ENCODE measurements at regions not wholly inside any gene's neighbourhood (a gene's known extent, or its start where the extent isn't known, plus 50 kb on each side); places are given as distances from the start of the nearest gene placed in this dataset.

DNA sequence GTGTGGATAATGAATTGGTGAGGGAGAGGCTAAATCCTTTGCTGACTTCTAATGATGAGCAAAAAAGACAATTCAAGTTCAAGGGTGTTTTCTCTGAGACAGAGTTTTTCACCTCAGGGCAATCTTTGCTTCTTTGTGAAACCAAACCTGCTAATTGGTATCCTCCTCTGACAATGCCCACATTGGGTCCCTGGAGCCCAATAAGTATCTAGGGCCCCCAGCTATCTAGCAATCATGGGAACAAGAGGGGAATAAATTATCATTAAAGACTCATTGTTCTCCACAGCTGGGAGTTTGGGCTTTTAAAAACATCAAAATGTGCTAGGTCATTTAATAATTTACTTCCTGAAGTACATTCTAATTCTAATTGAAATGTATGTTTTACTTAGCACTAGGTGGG lies 227.3 kb downstream of the TMEM167A start:
- BruUV-seq (replicated peaks): no TSS peak
- ATAC-seq: no peak
- Histone ChIP-seq H3K27ac (ENCODE audit: control insufficient read depth, insufficient read depth) (no peak overlapping the region), H3K4me3 (no peak overlapping the region), H3K79me2 (ENCODE audit: control insufficient read depth, insufficient read depth, low read length) (no peaks in the 10 kb centered on the region), H3K9me3 (replicated peaks; ENCODE audit: control insufficient read depth, insufficient read depth, low read length) (no peaks in the 10 kb centered on the region), H3K27me3 (replicated peaks in 1 of 2; ENCODE audit: control insufficient read depth in 2 of 2, insufficient read depth in 2 of 2, low read length in 1 of 2) (no peaks in the 10 kb centered on the region), H2AFZ (ENCODE audit: control insufficient read depth, low read depth, low read length) (no peak overlapping the region), H3K4me2 (ENCODE audit: control insufficient read depth, insufficient read depth) (no peak overlapping the region), H3K9ac (ENCODE audit: control insufficient read depth, insufficient read depth, low read length) (no peak overlapping the region), H4K20me1 (ENCODE audit: control insufficient read depth, insufficient read depth) (no peaks in the 10 kb centered on the region), H3K4me1 (ENCODE audit: control insufficient read depth, insufficient read depth, low read length) (no peaks in the 10 kb centered on the region), H3K36me3 (ENCODE audit: control insufficient read depth in 2 of 2, insufficient read depth in 2 of 2, low read length in 1 of 2) (no peaks in the 10 kb centered on the region)
- in situ Hi-C loops (cut with MboI): no loop called here
- no peak for FAIRE-seq
- SMC1A ChIA-PET (ENCODE audit: uncharacterized antibody, unreplicated experiment): no interaction called here
- intact Hi-C loops (cut with micrococcal nuclease; ENCODE audit: unreplicated experiment): no loop called here
- POLR2A ChIA-PET: no interaction called here
- TF ChIP-seq MEF2B (IDR thresholded peaks at IDR 0.05; ENCODE audit: partially characterized antibody, poor library complexity, severe bottlenecking) (peak; percentile 63), RELA (IDR thresholded peaks at IDR 0.05; ENCODE audit: borderline replicate concordance, partially characterized antibody) (no peak)
- CTCF ChIA-PET: no interaction called here
- no peak for DNase-seq (ENCODE audit: low read depth, low spot score)
- RAD21 ChIA-PET (ENCODE audit: unreplicated experiment): no interaction called here

DNA sequence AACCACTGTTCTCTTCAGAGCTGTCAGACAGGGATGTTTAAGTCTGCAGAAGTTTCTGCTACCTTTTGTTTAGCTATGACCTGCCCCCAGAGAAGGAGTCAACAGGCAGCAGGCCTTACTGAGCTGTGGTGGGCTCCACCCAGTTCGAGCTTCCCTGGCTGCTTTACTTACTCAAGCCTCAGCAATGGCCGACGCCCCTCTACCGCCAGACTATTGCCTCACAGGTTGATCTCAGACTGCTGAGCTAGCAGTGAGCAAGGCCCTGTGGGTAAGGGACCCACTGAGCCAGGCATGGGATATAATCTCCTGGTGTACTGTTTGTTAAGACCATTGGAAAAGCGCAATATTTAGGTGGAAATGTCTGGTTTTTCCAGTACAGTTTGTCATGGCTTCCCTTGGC lies 229.6 kb downstream of the TMEM167A start:
- Histone ChIP-seq H3K4me1 (ENCODE audit: control insufficient read depth, insufficient read depth, low read length) (no peaks in the 10 kb centered on the region), H2AFZ (ENCODE audit: control insufficient read depth, low read depth, low read length) (no peak overlapping the region), H3K4me3 (no peak overlapping the region), H3K27me3 (replicated peaks in 1 of 2; ENCODE audit: control insufficient read depth in 2 of 2, insufficient read depth in 2 of 2, low read length in 1 of 2) (no peaks in the 10 kb centered on the region), H3K36me3 (ENCODE audit: control insufficient read depth in 2 of 2, insufficient read depth in 2 of 2, low read length in 1 of 2) (no peaks in the 10 kb centered on the region), H4K20me1 (ENCODE audit: control insufficient read depth, insufficient read depth) (no peaks in the 10 kb centered on the region), H3K27ac (ENCODE audit: control insufficient read depth, insufficient read depth) (no peak overlapping the region), H3K4me2 (ENCODE audit: control insufficient read depth, insufficient read depth) (no peak overlapping the region), H3K9me3 (replicated peaks; ENCODE audit: control insufficient read depth, insufficient read depth, low read length) (no peaks in the 10 kb centered on the region), H3K79me2 (ENCODE audit: control insufficient read depth, insufficient read depth, low read length) (no peaks in the 10 kb centered on the region), H3K9ac (ENCODE audit: control insufficient read depth, insufficient read depth, low read length) (no peak overlapping the region)
- intact Hi-C loops (cut with micrococcal nuclease; ENCODE audit: unreplicated experiment): no loop called here
- POLR2A ChIA-PET: no interaction called here
- 63% methylated on average over 5 of the region's 5 CpGs for WGBS (ENCODE audit: insufficient coverage, insufficient replicate concordance, low lambda C conversion rate, missing lambda C conversion rate)
- DNase-seq (ENCODE audit: low read depth, low spot score): no peak
- CTCF ChIA-PET: no interaction called here
- FAIRE-seq: no peak
- SMC1A ChIA-PET (ENCODE audit: uncharacterized antibody, unreplicated experiment): no interaction called here
- ATAC-seq: no peak
- TF ChIP-seq RBBP5 (conservative IDR thresholded peaks at IDR 0.05) (no peak), GABPA (IDR thresholded peaks at IDR 0.05; ENCODE audit: low read depth) (no peak), HDAC6 (IDR thresholded peaks at IDR 0.05; ENCODE audit: unreplicated experiment) (no peak)
- TF ChIP-seq, protein P1, sequence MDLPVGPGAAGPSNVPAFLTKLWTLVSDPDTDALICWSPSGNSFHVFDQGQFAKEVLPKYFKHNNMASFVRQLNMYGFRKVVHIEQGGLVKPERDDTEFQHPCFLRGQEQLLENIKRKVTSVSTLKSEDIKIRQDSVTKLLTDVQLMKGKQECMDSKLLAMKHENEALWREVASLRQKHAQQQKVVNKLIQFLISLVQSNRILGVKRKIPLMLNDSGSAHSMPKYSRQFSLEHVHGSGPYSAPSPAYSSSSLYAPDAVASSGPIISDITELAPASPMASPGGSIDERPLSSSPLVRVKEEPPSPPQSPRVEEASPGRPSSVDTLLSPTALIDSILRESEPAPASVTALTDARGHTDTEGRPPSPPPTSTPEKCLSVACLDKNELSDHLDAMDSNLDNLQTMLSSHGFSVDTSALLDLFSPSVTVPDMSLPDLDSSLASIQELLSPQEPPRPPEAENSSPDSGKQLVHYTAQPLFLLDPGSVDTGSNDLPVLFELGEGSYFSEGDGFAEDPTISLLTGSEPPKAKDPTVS (IDR thresholded peaks at IDR 0.05; ENCODE audit: low read depth, low read length): no peak
- in situ Hi-C loops (cut with MboI): no loop called here
- RAD21 ChIA-PET (ENCODE audit: unreplicated experiment): no interaction called here
- BruUV-seq (replicated peaks): no TSS peak

All from GM12878 (cell line).